ENCODE measurements at regions not wholly inside any gene's neighbourhood (a gene's known extent, or its start where the extent isn't known, plus 50 kb on each side); places are given as distances from the start of the nearest gene placed in this dataset.

GRCh38 chr17:79537061-79537460, 73.8 kb downstream of the RBFOX3 start:
- no peaks in the 10 kb centered on the region for H3K9me3 ChIP-seq
- no peaks in the 10 kb centered on the region for H3K27me3 ChIP-seq
- intact Hi-C loops (cut with DNase I) = no loop called here
- H3K27ac ChIP-seq = no peak overlapping the region
- no peaks in the 10 kb centered on the region for H3K4me1 ChIP-seq
- H3K36me3 ChIP-seq = no peaks in the 10 kb centered on the region
- no peak overlapping the region for H3K4me3 ChIP-seq
- DNase-seq (ENCODE audit: low spot score in 2 of 2) = no peak
- no peak for TF ChIP-seq CTCF (IDR thresholded peaks at IDR 0.05)

GRCh38 chr17:79536212-79536840, 74.5 kb downstream of the RBFOX3 start:
- intact Hi-C loops (cut with DNase I) = no loop called here

GRCh38 chr17:79535728-79536025, 75.2 kb downstream of the RBFOX3 start:
- no peaks in the 10 kb centered on the region for H3K9me3 ChIP-seq
- no peak overlapping the region for H3K27ac ChIP-seq
- no peaks in the 10 kb centered on the region for H3K27me3 ChIP-seq
- H3K4me1 ChIP-seq = no peaks in the 10 kb centered on the region
- no peaks in the 10 kb centered on the region for H3K36me3 ChIP-seq
- no peak for TF ChIP-seq CTCF (IDR thresholded peaks at IDR 0.05)
- DNase-seq (ENCODE audit: low spot score in 2 of 2) = no peak
- intact Hi-C loops (cut with DNase I) = no loop called here
- H3K4me3 ChIP-seq = no peak overlapping the region

More at GRCh38 chr17:79536212-79536840, 74.5 kb downstream of the RBFOX3 start:
- H3K27ac ChIP-seq = no peak overlapping the region
- H3K27me3 ChIP-seq = no peaks in the 10 kb centered on the region
- no peaks in the 10 kb centered on the region for H3K9me3 ChIP-seq
- H3K4me1 ChIP-seq = no peaks in the 10 kb centered on the region
- no peak for DNase-seq (ENCODE audit: low spot score in 2 of 2)
- no peak overlapping the region for H3K4me3 ChIP-seq
- H3K36me3 ChIP-seq = no peaks in the 10 kb centered on the region
- no peak for TF ChIP-seq CTCF (IDR thresholded peaks at IDR 0.05)

GRCh38 chr17:79534851-79535727, 75.8 kb downstream of the RBFOX3 start:
- H3K36me3 ChIP-seq = no peaks in the 10 kb centered on the region
- no peaks in the 10 kb centered on the region for H3K27me3 ChIP-seq
- TF ChIP-seq CTCF (IDR thresholded peaks at IDR 0.05) = no peak
- H3K27ac ChIP-seq = no peak overlapping the region
- H3K4me1 ChIP-seq = no peaks in the 10 kb centered on the region
- DNase-seq (ENCODE audit: low spot score in 2 of 2) = no peak
- no peak overlapping the region for H3K4me3 ChIP-seq
- no peaks in the 10 kb centered on the region for H3K9me3 ChIP-seq
- intact Hi-C loops (cut with DNase I) = no loop called here

- TF ChIP-seq CTCF (IDR thresholded peaks at IDR 0.05) = no peak
- intact Hi-C loops (cut with DNase I) = no loop called here
Observed at GRCh38 chr17:79534111-79534510, 76.7 kb downstream of the RBFOX3 start.

More at GRCh38 chr17:79534111-79534510, 76.7 kb downstream of the RBFOX3 start:
- H3K27me3 ChIP-seq = no peaks in the 10 kb centered on the region
- H3K9me3 ChIP-seq = no peaks in the 10 kb centered on the region
- no peak for DNase-seq (ENCODE audit: low spot score in 2 of 2)
- H3K4me1 ChIP-seq = no peaks in the 10 kb centered on the region
- no peak overlapping the region for H3K27ac ChIP-seq
- H3K36me3 ChIP-seq = no peaks in the 10 kb centered on the region
- H3K4me3 ChIP-seq = no peak overlapping the region

Measured in ascending aorta (tissue), 2 donors.